ENCODE measurements at regions not wholly inside any gene's neighbourhood (a gene's known extent, or its start where the extent isn't known, plus 50 kb on each side); places are given as distances from the start of the nearest gene placed in this dataset.

DNA sequence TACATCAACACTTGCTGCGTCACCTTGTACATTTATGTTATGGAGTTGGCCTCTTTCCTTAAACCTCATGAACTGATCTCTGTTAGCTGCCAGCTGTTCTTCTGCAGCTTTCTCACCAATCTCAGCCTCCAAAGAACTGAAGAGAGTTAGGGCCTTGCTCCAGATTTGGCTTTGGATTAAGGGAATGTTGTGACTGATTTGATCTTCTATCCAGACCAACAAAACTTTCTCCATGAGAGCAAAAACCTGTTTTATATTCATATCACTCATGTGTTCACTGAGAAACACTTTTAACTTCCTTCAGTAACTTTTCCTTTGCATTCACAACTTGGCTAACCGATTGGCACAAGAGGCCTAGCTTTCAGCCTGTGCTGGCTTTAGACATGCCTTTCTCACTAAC is 1156.0 kb upstream of the CADM2 start:
- no peak for DNase-seq (ENCODE audit: low spot score)
- H3K9me3 ChIP-seq = no peaks in the 10 kb centered on the region
- no peaks in the 10 kb centered on the region for H3K27me3 ChIP-seq

DNA sequence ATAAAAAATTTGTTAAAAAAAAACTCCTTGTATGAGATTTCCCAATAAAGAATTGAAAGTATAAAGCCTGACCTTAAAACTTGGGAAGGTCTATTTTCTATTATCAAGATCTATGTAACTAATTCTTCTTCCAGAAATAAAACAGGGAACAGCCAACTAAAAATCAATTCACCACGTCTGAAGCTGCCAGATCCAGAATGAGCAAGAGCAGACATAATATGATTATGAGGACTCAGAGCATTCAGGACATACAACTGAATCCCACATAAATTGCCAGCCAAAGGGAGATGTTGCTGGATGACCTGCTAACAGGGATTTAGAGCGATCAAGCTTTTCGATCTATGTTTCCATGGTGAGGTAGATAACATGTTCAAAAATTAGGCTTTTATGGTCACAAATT is 1151.3 kb upstream of the CADM2 start:
- Histone ChIP-seq H3K36me3 (no peaks in the 10 kb centered on the region), H3K27me3 (no peaks in the 10 kb centered on the region), H3K27ac (no peak overlapping the region), H3K4me3 (no peak overlapping the region), H3K4me1 (no peaks in the 10 kb centered on the region), H3K9me3 (peaks cover 0 to 9% of the 10 kb centered on the region in 2 donors)
- no peak for DNase-seq (ENCODE audit: low spot score)
- TF ChIP-seq CTCF (IDR thresholded peaks at IDR 0.05) = no peak

More for the DNA sequence above, 1156.0 kb upstream of the CADM2 start:
- H3K36me3 ChIP-seq = no peaks in the 10 kb centered on the region
- H3K4me1 ChIP-seq = no peaks in the 10 kb centered on the region
- no peak overlapping the region for H3K27ac ChIP-seq
- TF ChIP-seq CTCF (IDR thresholded peaks at IDR 0.05) = no peak
- H3K4me3 ChIP-seq = no peak overlapping the region

DNA sequence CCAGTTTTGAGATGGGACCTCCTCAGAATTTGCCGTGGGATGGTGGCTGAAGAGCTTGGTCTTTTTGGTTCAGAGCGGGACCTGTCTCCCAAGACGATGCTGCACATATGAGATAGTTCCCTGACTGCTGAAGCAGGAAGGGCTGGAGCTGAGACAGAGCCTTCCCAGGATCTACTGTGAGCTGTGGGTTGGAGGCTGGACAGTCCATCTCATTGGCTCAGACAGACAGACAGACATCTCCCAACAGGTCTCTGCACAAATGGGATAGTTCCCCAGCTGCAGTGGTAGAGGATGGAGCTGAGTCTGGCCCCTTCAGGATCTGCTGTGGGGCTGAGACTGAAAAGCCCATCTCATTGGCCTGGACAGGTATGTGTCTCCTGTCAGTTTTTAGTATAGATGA is 1145.6 kb upstream of the CADM2 start:
- Histone ChIP-seq H3K9me3 (peaks cover 0 to 9% of the 10 kb centered on the region in 2 donors), H3K36me3 (no peaks in the 10 kb centered on the region), H3K4me1 (no peaks in the 10 kb centered on the region), H3K4me3 (no peak overlapping the region), H3K27ac (no peak overlapping the region), H3K27me3 (no peaks in the 10 kb centered on the region)
- no peak for DNase-seq (ENCODE audit: low spot score)
- TF ChIP-seq CTCF (IDR thresholded peaks at IDR 0.05) = no peak

- H3K27ac ChIP-seq = no peak overlapping the region
- DNase-seq (ENCODE audit: low spot score) = no peak
- H3K4me3 ChIP-seq = no peak overlapping the region
- no peaks in the 10 kb centered on the region for H3K4me1 ChIP-seq
- TF ChIP-seq CTCF (IDR thresholded peaks at IDR 0.05) = no peak
- no peaks in the 10 kb centered on the region for H3K9me3 ChIP-seq
- H3K36me3 ChIP-seq = no peaks in the 10 kb centered on the region
- H3K27me3 ChIP-seq = no peaks in the 10 kb centered on the region
Observed at GRCh38 chr3:83816653-83817052, 1142.1 kb upstream of the CADM2 start.

- no peaks in the 10 kb centered on the region for H3K36me3 ChIP-seq
- no peaks in the 10 kb centered on the region for H3K4me1 ChIP-seq
- H3K27me3 ChIP-seq = no peaks in the 10 kb centered on the region
- DNase-seq (ENCODE audit: low spot score) = no peak
- H3K4me3 ChIP-seq = no peak overlapping the region
- TF ChIP-seq CTCF (IDR thresholded peaks at IDR 0.05) = no peak
- no peaks in the 10 kb centered on the region for H3K9me3 ChIP-seq
- H3K27ac ChIP-seq = no peak overlapping the region
Observed at GRCh38 chr3:83821506-83821905, 1137.3 kb upstream of the CADM2 start.

DNA sequence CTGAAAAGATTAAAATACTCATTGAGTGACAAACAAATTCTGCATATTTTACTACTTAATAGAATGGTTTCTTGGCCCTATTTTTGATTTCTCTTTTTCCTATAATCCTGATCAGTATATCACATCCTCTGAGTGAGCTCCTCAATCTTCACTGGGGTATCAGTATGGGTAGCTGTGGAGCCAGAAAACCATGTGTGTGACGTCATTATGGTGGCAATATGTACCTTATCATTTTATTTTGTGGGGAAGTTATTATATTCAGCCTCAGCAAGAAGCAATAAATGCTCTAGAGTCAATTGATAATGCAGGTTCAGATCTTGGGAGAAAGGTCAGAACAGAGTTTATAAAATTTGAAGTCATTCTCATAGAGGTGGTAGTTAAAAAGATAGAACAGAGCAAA is 1135.7 kb upstream of the CADM2 start:
- Histone ChIP-seq H3K36me3 (no peaks in the 10 kb centered on the region), H3K27ac (no peak overlapping the region), H3K27me3 (no peaks in the 10 kb centered on the region), H3K4me1 (no peaks in the 10 kb centered on the region), H3K4me3 (no peak overlapping the region), H3K9me3 (no peaks in the 10 kb centered on the region)
- DNase-seq (ENCODE audit: low spot score) = no peak
- no peak for TF ChIP-seq CTCF (IDR thresholded peaks at IDR 0.05)
